ENCODE measurements at regions not wholly inside any gene's neighbourhood (a gene's known extent, or its start where the extent isn't known, plus 50 kb on each side); places are given as distances from the start of the nearest gene placed in this dataset.
A peak's percentile ranks its signal among the peaks of the same experiment; 100 is the strongest.
"Not testable (repeated sequence)": the region's sequence is repeated elsewhere in the genome, so short reads cannot be mapped to it uniquely, and the experiment has no call there.

GRCh38 chr22:22753526-22754267 is 109.3 kb downstream of the GGTLC2 start:
- TF ChIP-seq CTCF (IDR thresholded peaks at IDR 0.05), result peak; percentile 60
- H3K9me3 ChIP-seq, result no peaks in the 10 kb centered on the region
- H3K36me3 ChIP-seq, result no peaks in the 10 kb centered on the region
- H3K4me1 ChIP-seq, result peaks cover 10% of the 10 kb centered on the region
- no peak overlapping the region for H3K27ac ChIP-seq
- H3K4me3 ChIP-seq, result no peak overlapping the region
- DNase-seq (no peak), ATAC-seq (peak; percentile 80 to 82)
- no peaks in the 10 kb centered on the region for H3K27me3 ChIP-seq (ENCODE audit: low read depth)
- intact Hi-C loops (cut with DNase I), result no loop called here

GRCh38 chr22:22754268-22754657 is 109.8 kb downstream of the GGTLC2 start:
- intact Hi-C loops (cut with DNase I), result no loop called here
- Histone ChIP-seq H3K27ac (no peak overlapping the region), H3K36me3 (no peaks in the 10 kb centered on the region), H3K27me3 (ENCODE audit: low read depth) (no peaks in the 10 kb centered on the region), H3K4me1 (peaks cover 10% of the 10 kb centered on the region), H3K4me3 (no peak overlapping the region), H3K9me3 (no peaks in the 10 kb centered on the region)
- no peak for DNase-seq
- TF ChIP-seq CTCF (IDR thresholded peaks at IDR 0.05), result no peak
- no peak for ATAC-seq

- TF ChIP-seq CTCF (IDR thresholded peaks at IDR 0.05), result no peak
- ATAC-seq (no peak), DNase-seq (no peak)
- H3K9me3 ChIP-seq, result no peaks in the 10 kb centered on the region
- H3K4me1 ChIP-seq, result peaks cover 10% of the 10 kb centered on the region
- H3K27me3 ChIP-seq (ENCODE audit: low read depth), result no peaks in the 10 kb centered on the region
- H3K27ac ChIP-seq, result no peak overlapping the region
- no peaks in the 10 kb centered on the region for H3K36me3 ChIP-seq
- intact Hi-C loops (cut with DNase I), result no loop called here
- no peak overlapping the region for H3K4me3 ChIP-seq
These were observed 110.8 kb downstream of the GGTLC2 start for GRCh38 chr22:22754961-22755777.

- H3K27ac ChIP-seq, result no peak overlapping the region
- DNase-seq (no peak), ATAC-seq (no peak)
- no peaks in the 10 kb centered on the region for H3K27me3 ChIP-seq (ENCODE audit: low read depth)
- H3K4me1 ChIP-seq, result peaks cover 10% of the 10 kb centered on the region
- H3K4me3 ChIP-seq, result no peak overlapping the region
- TF ChIP-seq CTCF (IDR thresholded peaks at IDR 0.05), result no peak
- H3K9me3 ChIP-seq, result no peaks in the 10 kb centered on the region
- intact Hi-C loops (cut with DNase I), result no loop called here
- no peaks in the 10 kb centered on the region for H3K36me3 ChIP-seq
These were observed 111.3 kb downstream of the GGTLC2 start for GRCh38 chr22:22755778-22756100.

- TF ChIP-seq CTCF (IDR thresholded peaks at IDR 0.05), result no peak
- DNase-seq (no peak), ATAC-seq (no peak)
- intact Hi-C loops (cut with DNase I), result no loop called here
- peaks cover 10% of the 10 kb centered on the region for H3K4me1 ChIP-seq
- no peaks in the 10 kb centered on the region for H3K36me3 ChIP-seq
- H3K27me3 ChIP-seq (ENCODE audit: low read depth), result no peaks in the 10 kb centered on the region
- no peak overlapping the region for H3K27ac ChIP-seq
- no peaks in the 10 kb centered on the region for H3K9me3 ChIP-seq
- no peak overlapping the region for H3K4me3 ChIP-seq
These were observed 111.7 kb downstream of the GGTLC2 start for GRCh38 chr22:22756109-22756508.

GRCh38 chr22:22756551-22757201 is 112.3 kb downstream of the GGTLC2 start:
- H3K27ac ChIP-seq; H3K4me3 ChIP-seq; H3K27me3 ChIP-seq (ENCODE audit: low read depth); H3K4me1 ChIP-seq; DNase-seq; intact Hi-C loops (cut with DNase I); H3K36me3 ChIP-seq; ATAC-seq; H3K9me3 ChIP-seq: not testable (repeated sequence)

GRCh38 chr22:22758101-22758807 is 113.8 kb downstream of the GGTLC2 start:
- H3K9me3 ChIP-seq; H3K27ac ChIP-seq; H3K4me1 ChIP-seq; intact Hi-C loops (cut with DNase I); DNase-seq; H3K4me3 ChIP-seq; H3K36me3 ChIP-seq; H3K27me3 ChIP-seq (ENCODE audit: low read depth); ATAC-seq: not testable (repeated sequence)
